Stimulated activated naive CD4-positive, alpha-beta T cell (primary cell): ENCODE measurements at regions not wholly inside any gene's neighbourhood (a gene's known extent, or its start where the extent isn't known, plus 50 kb on each side); places are given as distances from the start of the nearest gene placed in this dataset.
"Not testable (repeated sequence)": the region's sequence is repeated elsewhere in the genome, so short reads cannot be mapped to it uniquely, and the experiment has no call there.

ENCODE experiments used
- DNase-seq, 6 experiments: peaks; one replicate each; lab custom pipeline; 2025; lab: John Stamatoyannopoulos, UW

GRCh38 chrX:87105131-87105530 is 412.5 kb upstream of the KLHL4 start:
- no peak for DNase-seq

GRCh38 chrX:87110142-87110541 is 407.5 kb upstream of the KLHL4 start:
- DNase-seq, result no peak

- no peak for DNase-seq
These were observed 376.7 kb upstream of the KLHL4 start for GRCh38 chrX:87140800-87141483.

- no peak for DNase-seq
These were observed 357.1 kb upstream of the KLHL4 start for GRCh38 chrX:87160435-87161010.

GRCh38 chrX:87167841-87168240 is 349.8 kb upstream of the KLHL4 start:
- DNase-seq, result no peak

GRCh38 chrX:87178009-87178408 is 339.6 kb upstream of the KLHL4 start:
- DNase-seq, result not testable (repeated sequence)
